ENCODE measurements at regions not wholly inside any gene's neighbourhood (a gene's known extent, or its start where the extent isn't known, plus 50 kb on each side); places are given as distances from the start of the nearest gene placed in this dataset.
"Not testable (repeated sequence)": the region's sequence is repeated elsewhere in the genome, so short reads cannot be mapped to it uniquely, and the experiment has no call there.

GRCh38 chrX:50967736-50968135 lies 57.2 kb downstream of the BMP15 start:
- Histone ChIP-seq H3K27me3 (ENCODE audit: control insufficient read depth, insufficient read depth, low read length) (no peaks in the 10 kb centered on the region), H3K9me3 (ENCODE audit: control insufficient read depth, insufficient read depth, low read length) (no peaks in the 10 kb centered on the region), H3K36me3 (ENCODE audit: control insufficient read depth, insufficient read depth, low read length) (no peaks in the 10 kb centered on the region), H3K4me3 (ENCODE audit: low read length) (no peak overlapping the region), H3K4me1 (ENCODE audit: control insufficient read depth, insufficient read depth, low read length) (no peaks in the 10 kb centered on the region), H3K27ac (ENCODE audit: low read length) (no peak overlapping the region)
- TF ChIP-seq, protein P1, sequence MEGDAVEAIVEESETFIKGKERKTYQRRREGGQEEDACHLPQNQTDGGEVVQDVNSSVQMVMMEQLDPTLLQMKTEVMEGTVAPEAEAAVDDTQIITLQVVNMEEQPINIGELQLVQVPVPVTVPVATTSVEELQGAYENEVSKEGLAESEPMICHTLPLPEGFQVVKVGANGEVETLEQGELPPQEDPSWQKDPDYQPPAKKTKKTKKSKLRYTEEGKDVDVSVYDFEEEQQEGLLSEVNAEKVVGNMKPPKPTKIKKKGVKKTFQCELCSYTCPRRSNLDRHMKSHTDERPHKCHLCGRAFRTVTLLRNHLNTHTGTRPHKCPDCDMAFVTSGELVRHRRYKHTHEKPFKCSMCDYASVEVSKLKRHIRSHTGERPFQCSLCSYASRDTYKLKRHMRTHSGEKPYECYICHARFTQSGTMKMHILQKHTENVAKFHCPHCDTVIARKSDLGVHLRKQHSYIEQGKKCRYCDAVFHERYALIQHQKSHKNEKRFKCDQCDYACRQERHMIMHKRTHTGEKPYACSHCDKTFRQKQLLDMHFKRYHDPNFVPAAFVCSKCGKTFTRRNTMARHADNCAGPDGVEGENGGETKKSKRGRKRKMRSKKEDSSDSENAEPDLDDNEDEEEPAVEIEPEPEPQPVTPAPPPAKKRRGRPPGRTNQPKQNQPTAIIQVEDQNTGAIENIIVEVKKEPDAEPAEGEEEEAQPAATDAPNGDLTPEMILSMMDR (IDR thresholded peaks at IDR 0.05), result no peak
- H3K27me3 Mint-ChIP-seq (ENCODE audit: low read depth in 2 of 2), result no peaks in the 10 kb centered on the region
- no peaks in the 10 kb centered on the region for H3K4me1 Mint-ChIP-seq
- no peaks in the 10 kb centered on the region for H3K9me3 Mint-ChIP-seq
- DNase-seq (no peak), ATAC-seq (no peak)
- H3K27ac Mint-ChIP-seq, result no peak overlapping the region
- H3K36me3 Mint-ChIP-seq, result no peaks in the 10 kb centered on the region
- H3K4me3 Mint-ChIP-seq, result no peak overlapping the region
- intact Hi-C loops (cut with micrococcal nuclease), result no loop called here
- WGBS (ENCODE audit: insufficient coverage), result 83% methylated on average over 6 of the region's 6 CpGs

DNA sequence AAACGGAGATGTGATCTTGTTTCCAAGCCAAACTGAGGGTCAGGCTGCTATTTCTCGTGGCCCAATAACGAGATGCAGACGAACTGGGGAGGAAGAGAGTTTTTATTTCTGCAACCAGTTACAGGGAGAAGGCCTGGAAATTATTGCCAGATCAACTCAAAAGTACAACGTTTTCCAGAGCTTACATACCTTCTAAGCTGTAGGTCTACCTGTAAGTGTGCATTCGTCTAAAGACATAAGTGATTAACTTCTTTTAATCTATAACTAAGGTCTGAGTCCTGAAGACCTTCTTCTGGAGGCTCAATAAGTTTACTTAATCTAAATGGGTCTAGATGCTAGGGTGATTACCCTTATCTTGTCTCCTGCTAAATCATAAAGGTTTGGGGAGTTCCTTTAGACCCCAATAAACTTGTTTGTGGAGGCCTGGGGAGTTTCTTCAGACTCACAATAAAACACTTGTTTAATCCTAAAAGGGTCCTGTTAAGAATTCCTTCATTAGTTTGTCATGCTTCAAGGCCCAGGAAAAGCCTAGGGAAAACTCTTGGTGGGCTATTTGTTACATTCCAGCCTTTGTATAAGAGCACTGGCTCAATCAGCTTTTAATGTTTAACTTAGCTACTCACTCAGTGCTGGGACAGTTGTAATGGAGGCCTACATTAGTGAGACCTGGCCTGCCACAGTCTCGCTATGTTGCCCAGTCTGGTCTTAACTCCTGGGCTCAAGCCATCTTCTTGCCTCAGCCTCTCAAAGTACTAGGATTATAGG lies 58.5 kb downstream of the BMP15 start:
- H3K9me3 Mint-ChIP-seq; H3K27ac ChIP-seq (ENCODE audit: low read length); H3K27me3 ChIP-seq (ENCODE audit: control insufficient read depth, insufficient read depth, low read length); intact Hi-C loops (cut with micrococcal nuclease); H3K36me3 Mint-ChIP-seq; H3K4me3 Mint-ChIP-seq; DNase-seq; H3K36me3 ChIP-seq (ENCODE audit: control insufficient read depth, insufficient read depth, low read length); ATAC-seq; H3K9me3 ChIP-seq (ENCODE audit: control insufficient read depth, insufficient read depth, low read length); H3K27me3 Mint-ChIP-seq (ENCODE audit: low read depth in 2 of 2); H3K4me1 ChIP-seq (ENCODE audit: control insufficient read depth, insufficient read depth, low read length); H3K4me1 Mint-ChIP-seq; H3K27ac Mint-ChIP-seq; H3K4me3 ChIP-seq (ENCODE audit: low read length): not testable (repeated sequence)
- 85% methylated on average over 6 of the region's 7 CpGs for WGBS (ENCODE audit: insufficient coverage)

- Histone ChIP-seq H3K4me1 (ENCODE audit: control insufficient read depth, insufficient read depth, low read length) (no peaks in the 10 kb centered on the region), H3K36me3 (ENCODE audit: control insufficient read depth, insufficient read depth, low read length) (no peaks in the 10 kb centered on the region), H3K9me3 (ENCODE audit: control insufficient read depth, insufficient read depth, low read length) (no peaks in the 10 kb centered on the region), H3K4me3 (ENCODE audit: low read length) (no peak overlapping the region), H3K27ac (ENCODE audit: low read length) (no peak overlapping the region), H3K27me3 (ENCODE audit: control insufficient read depth, insufficient read depth, low read length) (no peaks in the 10 kb centered on the region)
- Mint-ChIP-seq H3K4me3 (no peak overlapping the region), H3K4me1 (no peaks in the 10 kb centered on the region), H3K27ac (no peak overlapping the region), H3K36me3 (no peaks in the 10 kb centered on the region), H3K9me3 (no peaks in the 10 kb centered on the region), H3K27me3 (ENCODE audit: low read depth in 2 of 2) (peaks cover 0 to 14% of the 10 kb centered on the region in 2 donors)
- DNase-seq, result no peak
- WGBS (ENCODE audit: insufficient coverage), result no CpG with 5 or more reads among the region's 2 CpGs
- intact Hi-C loops (cut with micrococcal nuclease), result no loop called here
- ATAC-seq, result no peak
- TF ChIP-seq, protein P1 (IDR thresholded peaks at IDR 0.05), result no peak
Observed at GRCh38 chrX:50971395-50971794, 60.9 kb downstream of the BMP15 start.

DNA sequence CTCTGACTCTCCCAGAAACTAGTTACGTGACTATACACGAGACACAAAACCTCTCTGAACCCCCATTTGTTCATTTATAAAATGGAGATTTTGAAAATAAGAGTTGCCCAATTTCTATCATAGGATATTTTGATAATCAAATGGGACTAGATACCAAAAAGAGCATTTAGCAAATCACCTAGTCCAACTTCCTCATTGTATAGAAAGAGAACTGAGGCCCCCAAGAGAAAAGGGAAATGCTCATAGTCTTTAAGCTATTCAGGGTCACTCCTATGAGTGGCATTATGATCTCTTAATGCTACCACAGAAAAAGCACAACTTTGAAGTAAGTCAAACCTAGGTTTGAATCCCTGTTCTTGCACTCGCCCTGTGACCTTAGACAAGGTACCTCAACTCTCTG lies 62.7 kb downstream of the BMP15 start:
- no peak overlapping the region for H3K27ac ChIP-seq (ENCODE audit: low read length)
- no peak for DNase-seq
- no peaks in the 10 kb centered on the region for H3K9me3 Mint-ChIP-seq
- no peaks in the 10 kb centered on the region for H3K9me3 ChIP-seq (ENCODE audit: control insufficient read depth, insufficient read depth, low read length)
- no peak overlapping the region for H3K4me3 Mint-ChIP-seq
- no peak overlapping the region for H3K27ac Mint-ChIP-seq
- no peak for ATAC-seq
- peaks cover 2 to 17% of the 10 kb centered on the region in 2 donors for H3K27me3 Mint-ChIP-seq (ENCODE audit: low read depth in 2 of 2)
- H3K4me1 ChIP-seq (ENCODE audit: control insufficient read depth, insufficient read depth, low read length), result no peaks in the 10 kb centered on the region
- intact Hi-C loops (cut with micrococcal nuclease), result no loop called here
- H3K36me3 Mint-ChIP-seq, result no peaks in the 10 kb centered on the region
- no peaks in the 10 kb centered on the region for H3K36me3 ChIP-seq (ENCODE audit: control insufficient read depth, insufficient read depth, low read length)
- no peaks in the 10 kb centered on the region for H3K27me3 ChIP-seq (ENCODE audit: control insufficient read depth, insufficient read depth, low read length)
- WGBS (ENCODE audit: insufficient coverage), result no CpG with 5 or more reads among the region's 3 CpGs
- TF ChIP-seq, protein P1 (IDR thresholded peaks at IDR 0.05), result no peak
- no peak overlapping the region for H3K4me3 ChIP-seq (ENCODE audit: low read length)
- H3K4me1 Mint-ChIP-seq, result no peaks in the 10 kb centered on the region
